Mesothelial cell of epicardium (in vitro differentiated cells): ENCODE measurements at regions not wholly inside any gene's neighbourhood (a gene's known extent, or its start where the extent isn't known, plus 50 kb on each side); places are given as distances from the start of the nearest gene placed in this dataset.

Source experiments
- DNase-seq, 2 experiments: peaks; one replicate each; pipeline ENCODE4 v3.0.0; 2021; ENCODE audit warnings: low spot score in 2 of 2; ENCODE audit not compliant: unreplicated experiment in 2 of 2
- H3K27ac Mint-ChIP-seq: 2 replicates; pipeline ENCODE4 v1.8.0; 2021; ENCODE audit warnings: mixed read lengths
- H3K27me3 Mint-ChIP-seq: 2 replicates; pipeline ENCODE4 v1.8.0; 2021; ENCODE audit warnings: low read depth, mixed read lengths
- H3K36me3 Mint-ChIP-seq: 2 replicates; pipeline ENCODE4 v1.8.0; 2021; ENCODE audit warnings: mixed read lengths
- H3K4me1 Mint-ChIP-seq: 2 replicates; pipeline ENCODE4 v1.8.0; 2021; ENCODE audit warnings: mixed read lengths
- H3K4me3 Mint-ChIP-seq: 2 replicates; pipeline ENCODE4 v1.8.0; 2021; ENCODE audit warnings: mild to moderate bottlenecking, moderate library complexity, mixed read lengths
- H3K9me3 Mint-ChIP-seq: 2 replicates; pipeline ENCODE4 v1.8.0; 2021; ENCODE audit warnings: mixed read lengths
- CTCF ChIP-seq: fragments of 200-600 bp; sonication (generic); IDR thresholded peaks from one replicate; pipeline ENCODE4 v1.5.0; 2021; ENCODE audit warnings: antibody characterized with exemption; ENCODE audit not compliant: unreplicated experiment

DNA sequence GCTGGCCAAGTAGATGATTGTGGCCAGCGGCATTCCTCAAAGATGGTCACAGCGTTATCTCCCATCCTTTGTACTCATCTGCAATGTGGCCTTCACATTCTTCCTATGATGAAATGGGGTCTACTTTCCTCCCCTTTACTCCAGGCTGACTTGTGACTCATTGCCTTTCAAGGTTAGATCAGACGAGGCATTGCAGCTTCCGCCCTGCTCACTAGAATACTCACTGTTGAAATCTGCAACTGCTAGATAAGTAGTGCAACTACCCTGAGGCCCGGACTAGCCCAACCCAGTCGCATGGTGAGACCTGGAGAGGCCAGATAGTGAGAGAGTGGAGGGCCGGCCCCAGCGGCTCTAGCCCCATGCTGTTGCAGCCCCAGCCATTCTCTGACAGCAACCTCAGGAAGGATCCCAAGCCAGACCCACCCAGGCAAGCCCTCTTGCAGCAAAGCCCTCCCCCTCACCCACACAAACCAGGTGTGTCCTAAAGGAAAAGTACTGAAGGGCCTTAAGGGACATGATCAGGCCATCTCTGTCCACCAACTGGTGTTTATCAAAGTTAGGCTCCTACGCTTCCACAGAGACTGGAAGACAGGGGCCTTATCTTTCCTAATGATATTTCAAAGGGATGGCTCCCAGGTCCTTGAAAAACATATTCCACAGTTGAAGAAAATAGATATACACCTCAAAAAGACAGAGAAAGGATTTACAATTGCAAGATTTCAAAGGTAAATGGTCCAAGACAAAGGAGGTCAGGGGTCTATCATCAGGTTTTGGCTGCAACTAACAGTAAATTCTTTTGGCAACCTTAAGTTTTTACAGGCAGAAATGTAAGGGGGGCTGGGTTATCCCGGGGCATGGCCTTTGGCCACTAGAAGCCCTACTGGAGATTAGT lies 107.2 kb upstream of the TRIM24 start:
- H3K4me3 Mint-ChIP-seq: no peak overlapping the region
- no peak for TF ChIP-seq CTCF
- DNase-seq: no peak
- H3K4me1 Mint-ChIP-seq: no peaks in the 10 kb centered on the region
- no peak overlapping the region for H3K27ac Mint-ChIP-seq
- H3K27me3 Mint-ChIP-seq: no peaks in the 10 kb centered on the region
- H3K9me3 Mint-ChIP-seq: peaks cover 20% of the 10 kb centered on the region
- H3K36me3 Mint-ChIP-seq: peaks cover 8% of the 10 kb centered on the region

DNA sequence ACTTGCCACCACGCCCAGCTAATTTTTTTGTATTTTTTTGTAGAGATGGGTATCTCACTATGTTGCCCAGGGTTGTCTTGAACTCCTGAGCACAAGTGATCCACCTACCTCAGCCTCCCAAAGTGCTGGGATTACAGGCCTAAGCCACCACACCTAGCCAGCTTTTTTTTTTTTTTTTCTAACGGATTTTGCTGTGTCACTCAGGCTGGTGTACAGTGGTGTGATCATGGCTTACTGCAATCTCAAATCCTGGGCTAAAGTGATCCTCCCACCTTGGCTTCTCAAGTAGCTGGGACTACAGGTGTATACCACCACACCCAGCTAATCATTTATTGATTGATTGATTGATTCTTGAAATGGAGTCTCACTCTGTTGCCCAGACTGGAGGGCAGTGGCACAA lies 106.0 kb upstream of the TRIM24 start:
- no peaks in the 10 kb centered on the region for H3K27me3 Mint-ChIP-seq
- peaks cover 18% of the 10 kb centered on the region for H3K9me3 Mint-ChIP-seq
- peaks cover 7% of the 10 kb centered on the region for H3K36me3 Mint-ChIP-seq
- no peak for TF ChIP-seq CTCF
- H3K27ac Mint-ChIP-seq: no peak overlapping the region
- no peak for DNase-seq
- no peak overlapping the region for H3K4me3 Mint-ChIP-seq
- no peaks in the 10 kb centered on the region for H3K4me1 Mint-ChIP-seq

DNA sequence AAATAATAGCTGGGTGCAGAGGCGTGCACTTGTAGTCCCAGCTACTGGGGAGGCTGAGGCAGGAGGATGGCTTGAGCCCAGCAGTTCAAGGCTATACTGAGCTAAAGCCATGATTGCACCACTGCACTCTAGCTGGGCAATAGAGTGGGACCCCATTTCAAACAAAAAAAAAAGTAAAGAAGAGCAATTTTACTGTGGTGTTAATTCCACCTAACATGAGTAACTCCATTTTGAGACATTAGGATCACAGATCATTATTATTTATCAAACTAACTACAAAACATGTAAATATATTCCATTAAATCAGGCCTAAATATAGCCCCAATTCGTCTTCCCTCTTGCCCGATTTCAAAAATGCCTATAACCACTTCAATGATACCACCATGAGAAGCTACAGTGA lies 104.8 kb upstream of the TRIM24 start:
- DNase-seq: no peak
- Mint-ChIP-seq H3K9me3 (peaks cover 11% of the 10 kb centered on the region), H3K4me3 (no peak overlapping the region), H3K27me3 (no peaks in the 10 kb centered on the region), H3K36me3 (peaks cover 7% of the 10 kb centered on the region), H3K4me1 (no peaks in the 10 kb centered on the region), H3K27ac (no peak overlapping the region)
- no peak for TF ChIP-seq CTCF

DNA sequence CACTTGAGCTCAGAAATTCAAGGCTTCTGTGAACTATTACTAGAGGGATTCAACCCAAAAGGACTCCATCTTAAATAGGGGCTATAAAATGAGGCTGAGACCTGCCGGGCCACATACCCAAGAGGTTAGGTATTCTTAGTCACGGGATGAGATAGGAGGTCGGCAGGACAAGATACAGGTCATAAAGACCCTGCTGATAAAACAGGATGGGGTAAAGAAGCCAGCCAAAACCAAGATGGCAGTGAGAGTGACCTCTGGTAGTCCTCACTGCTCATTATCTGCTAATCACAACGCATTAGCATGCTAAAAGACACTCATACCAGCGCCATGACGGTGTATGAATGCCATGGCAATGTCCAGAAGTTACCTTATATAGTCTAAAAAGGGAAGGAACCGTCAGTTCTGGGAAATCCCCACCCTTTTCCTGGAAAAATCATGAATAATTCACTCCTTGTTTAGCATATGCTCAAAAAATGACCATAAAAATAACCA lies 101.2 kb upstream of the TRIM24 start:
- DNase-seq: no peak
- no peaks in the 10 kb centered on the region for H3K27me3 Mint-ChIP-seq
- no peaks in the 10 kb centered on the region for H3K4me1 Mint-ChIP-seq

DNA sequence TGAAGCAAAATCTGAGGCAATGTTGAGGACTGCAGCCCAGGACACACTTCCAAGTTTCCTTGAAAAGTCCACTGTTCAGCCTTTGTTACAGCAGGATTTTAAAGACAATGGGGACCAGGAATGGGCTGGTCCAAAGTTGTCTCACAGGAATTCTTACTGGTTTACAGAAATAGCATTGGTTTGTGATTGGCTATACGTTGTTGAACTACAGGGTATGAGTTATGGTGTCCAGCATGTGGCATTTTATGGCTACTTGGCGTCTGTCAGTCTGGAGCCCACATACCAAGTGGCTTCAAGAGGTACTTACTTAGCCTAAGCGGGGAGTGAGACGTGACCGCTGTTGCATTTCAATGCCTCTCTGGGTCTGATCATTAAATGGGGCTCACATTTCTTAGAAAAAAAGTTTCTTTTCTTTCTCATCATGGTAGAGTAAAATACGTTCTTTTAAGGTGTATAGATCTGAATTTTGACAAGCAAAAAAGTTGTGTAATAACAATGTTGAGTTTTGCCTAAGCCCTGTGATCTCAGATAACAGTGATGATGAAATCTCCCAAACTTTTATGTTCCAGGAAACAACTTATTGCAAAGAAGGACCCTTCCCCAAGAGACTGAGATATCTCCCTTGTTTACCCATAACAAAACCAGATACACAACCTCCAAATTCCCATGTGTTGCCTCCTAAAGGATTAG lies 100.0 kb upstream of the TRIM24 start:
- peaks cover 16% of the 10 kb centered on the region for H3K9me3 Mint-ChIP-seq
- no peak for DNase-seq
- no peaks in the 10 kb centered on the region for H3K36me3 Mint-ChIP-seq
- H3K27me3 Mint-ChIP-seq: no peaks in the 10 kb centered on the region
- no peaks in the 10 kb centered on the region for H3K4me1 Mint-ChIP-seq
- no peak for TF ChIP-seq CTCF
- H3K4me3 Mint-ChIP-seq: no peak overlapping the region
- no peak overlapping the region for H3K27ac Mint-ChIP-seq

More for the DNA sequence above, 101.2 kb upstream of the TRIM24 start:
- no peaks in the 10 kb centered on the region for H3K36me3 Mint-ChIP-seq
- peaks cover 12% of the 10 kb centered on the region for H3K9me3 Mint-ChIP-seq
- TF ChIP-seq CTCF: no peak
- no peak overlapping the region for H3K4me3 Mint-ChIP-seq
- no peak overlapping the region for H3K27ac Mint-ChIP-seq
